Activated naive CD8-positive, alpha-beta T cell treated with anti-CD3 and anti-CD28 coated beads, Interleukin-2, amount 50 U/mL, for 24 hours (primary cell): ENCODE measurements at regions not wholly inside any gene's neighbourhood (a gene's known extent, or its start where the extent isn't known, plus 50 kb on each side); places are given as distances from the start of the nearest gene placed in this dataset.

ENCODE experiments used
- ATAC-seq: fragments of 150-1000 bp; cut with Tn5 transposase; one replicate; pipeline ENCODE4 v1.10.0; 2021
- DNase-seq: peaks from one replicate; pipeline ENCODE4 v3.0.0; 2021
- H3K27ac Mint-ChIP-seq: one replicate; pipeline ENCODE4 v1.8.0; 2021; ENCODE audit warnings: mild to moderate bottlenecking, mixed read lengths
- H3K27me3 Mint-ChIP-seq: one replicate; pipeline ENCODE4 v1.8.0; 2021; ENCODE audit warnings: mixed read lengths
- H3K36me3 Mint-ChIP-seq: one replicate; pipeline ENCODE4 v1.8.0; 2021; ENCODE audit warnings: low read depth, mixed read lengths
- H3K4me1 Mint-ChIP-seq: one replicate; pipeline ENCODE4 v1.8.0; 2021; ENCODE audit warnings: mixed read lengths
- H3K4me3 Mint-ChIP-seq: one replicate; pipeline ENCODE4 v1.8.0; 2021; ENCODE audit warnings: mild to moderate bottlenecking, moderate library complexity, mixed read lengths
- H3K9me3 Mint-ChIP-seq: one replicate; pipeline ENCODE4 v1.8.0; 2021; ENCODE audit warnings: mixed read lengths

- Mint-ChIP-seq H3K27me3 (no peaks in the 10 kb centered on the region), H3K36me3 (no peaks in the 10 kb centered on the region), H3K27ac (no peak overlapping the region), H3K4me3 (no peak overlapping the region), H3K9me3 (no peaks in the 10 kb centered on the region), H3K4me1 (no peaks in the 10 kb centered on the region)
- DNase-seq: no peak
- no peak for ATAC-seq
Observed at GRCh38 chr5:114989512-114989911, 180.2 kb downstream of the TRIM36 start.

- H3K4me3 Mint-ChIP-seq: no peak overlapping the region
Observed at GRCh38 chr5:114988096-114988495, 181.6 kb downstream of the TRIM36 start.

DNA sequence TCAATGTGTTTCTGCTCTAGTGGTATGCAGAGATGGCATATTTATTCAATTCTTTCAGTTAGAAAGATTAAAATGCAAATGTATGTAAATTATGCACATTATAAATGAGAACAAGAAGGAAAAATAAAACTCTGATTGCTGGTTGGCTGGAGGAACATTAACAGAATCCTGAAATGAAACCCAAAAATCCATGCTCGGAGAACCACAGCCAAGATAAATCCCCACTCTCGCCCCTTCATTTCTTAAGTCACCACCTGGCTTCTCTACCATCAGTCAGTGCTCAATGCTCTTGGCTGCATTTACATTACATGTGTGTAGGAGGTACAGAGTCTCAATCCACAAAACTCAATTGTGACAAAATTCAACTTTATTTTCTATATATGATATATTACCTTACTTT, 184.9 kb downstream of the TRIM36 start:
- H3K36me3 Mint-ChIP-seq: no peaks in the 10 kb centered on the region
- no peak overlapping the region for H3K27ac Mint-ChIP-seq
- peaks cover 2% of the 10 kb centered on the region for H3K27me3 Mint-ChIP-seq
- no peak overlapping the region for H3K4me3 Mint-ChIP-seq
- H3K4me1 Mint-ChIP-seq: no peaks in the 10 kb centered on the region
- ATAC-seq: no peak
- DNase-seq: no peak
- peaks cover 4% of the 10 kb centered on the region for H3K9me3 Mint-ChIP-seq

More at GRCh38 chr5:114988096-114988495, 181.6 kb downstream of the TRIM36 start:
- no peak overlapping the region for H3K27ac Mint-ChIP-seq
- H3K36me3 Mint-ChIP-seq: no peaks in the 10 kb centered on the region
- no peaks in the 10 kb centered on the region for H3K9me3 Mint-ChIP-seq
- ATAC-seq (no peak), DNase-seq (no peak)
- no peaks in the 10 kb centered on the region for H3K27me3 Mint-ChIP-seq
- no peaks in the 10 kb centered on the region for H3K4me1 Mint-ChIP-seq

DNA sequence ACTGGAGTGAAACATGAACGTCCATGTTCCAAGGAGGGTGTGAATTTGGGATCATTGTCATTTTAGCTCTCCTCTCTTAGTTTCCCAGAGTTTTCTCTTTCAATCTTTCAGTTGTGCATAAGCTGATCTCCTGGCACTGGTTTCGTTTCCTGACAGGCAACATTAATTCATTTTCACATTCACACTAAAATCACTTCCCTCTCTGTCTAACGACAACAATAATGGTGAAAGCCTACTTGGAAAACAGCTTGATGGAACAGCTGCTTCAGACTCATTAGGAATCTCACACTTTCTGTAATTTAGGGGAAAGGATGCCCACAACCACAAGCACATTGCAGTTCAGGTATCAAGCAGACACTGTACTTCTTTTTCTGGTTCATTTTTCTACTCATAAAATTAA, 188.6 kb downstream of the TRIM36 start:
- peaks cover 4% of the 10 kb centered on the region for H3K9me3 Mint-ChIP-seq
- no peaks in the 10 kb centered on the region for H3K36me3 Mint-ChIP-seq
- ATAC-seq (no peak), DNase-seq (no peak)
- H3K4me3 Mint-ChIP-seq: no peak overlapping the region
- peaks cover 6% of the 10 kb centered on the region for H3K27me3 Mint-ChIP-seq
- no peak overlapping the region for H3K27ac Mint-ChIP-seq
- no peaks in the 10 kb centered on the region for H3K4me1 Mint-ChIP-seq

- Mint-ChIP-seq H3K4me3 (no peak overlapping the region), H3K27me3 (peaks cover 6% of the 10 kb centered on the region), H3K36me3 (no peaks in the 10 kb centered on the region), H3K4me1 (no peaks in the 10 kb centered on the region), H3K27ac (no peak overlapping the region), H3K9me3 (peaks cover 4% of the 10 kb centered on the region)
- no peak for ATAC-seq
- no peak for DNase-seq
Observed at GRCh38 chr5:114977979-114978573, 191.6 kb downstream of the TRIM36 start.

DNA sequence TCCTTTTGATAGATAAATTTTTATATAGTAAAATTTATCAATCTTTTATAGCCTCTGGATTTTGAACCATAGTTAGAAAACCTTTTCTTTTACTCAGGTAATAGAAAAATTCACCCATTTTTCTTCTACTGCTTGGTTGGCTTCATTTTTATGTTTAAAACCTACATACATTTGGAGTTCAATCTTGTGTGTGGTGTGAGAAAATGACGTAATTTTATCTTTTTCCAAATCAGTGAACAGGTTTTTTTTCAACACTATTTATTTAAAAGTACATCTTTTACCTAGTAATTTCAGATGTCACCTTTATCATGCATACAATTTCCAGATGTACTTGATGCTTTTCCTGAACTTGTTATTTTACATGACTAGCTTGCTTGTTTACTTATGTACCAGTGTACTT, 200.2 kb downstream of the TRIM36 start:
- no peak overlapping the region for H3K27ac Mint-ChIP-seq
- H3K4me1 Mint-ChIP-seq: no peaks in the 10 kb centered on the region
- no peaks in the 10 kb centered on the region for H3K27me3 Mint-ChIP-seq
- no peaks in the 10 kb centered on the region for H3K36me3 Mint-ChIP-seq
- peaks cover 18% of the 10 kb centered on the region for H3K9me3 Mint-ChIP-seq
- ATAC-seq (no peak), DNase-seq (no peak)
- H3K4me3 Mint-ChIP-seq: no peak overlapping the region

DNA sequence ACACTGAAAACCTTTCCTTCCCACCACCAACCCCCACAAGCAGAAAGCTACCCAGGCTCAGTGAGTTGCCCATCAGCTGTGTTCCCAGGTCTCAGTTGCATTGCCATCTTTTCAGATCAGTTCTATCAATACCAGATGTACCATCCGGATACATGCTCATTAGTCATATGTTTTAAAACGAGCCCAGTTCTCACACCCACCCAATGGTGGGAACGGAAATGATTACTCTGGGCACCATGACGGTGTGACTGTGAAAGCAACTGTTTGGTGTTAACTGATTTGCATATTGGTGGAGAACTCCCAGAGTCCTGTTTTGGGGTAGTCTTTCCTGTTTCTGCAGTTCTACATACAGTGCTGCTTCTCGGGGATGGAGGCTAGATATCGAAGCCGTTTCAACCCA, 212.3 kb downstream of the TRIM36 start:
- Mint-ChIP-seq H3K36me3 (no peaks in the 10 kb centered on the region), H3K4me3 (no peak overlapping the region), H3K27me3 (no peaks in the 10 kb centered on the region), H3K27ac (no peak overlapping the region), H3K9me3 (no peaks in the 10 kb centered on the region), H3K4me1 (no peaks in the 10 kb centered on the region)
- no peak for ATAC-seq
- DNase-seq: no peak

- no peak overlapping the region for H3K4me3 Mint-ChIP-seq
- no peak for DNase-seq
- H3K36me3 Mint-ChIP-seq: no peaks in the 10 kb centered on the region
- ATAC-seq: no peak
- H3K27me3 Mint-ChIP-seq: no peaks in the 10 kb centered on the region
- H3K27ac Mint-ChIP-seq: no peak overlapping the region
- H3K4me1 Mint-ChIP-seq: no peaks in the 10 kb centered on the region
- H3K9me3 Mint-ChIP-seq: no peaks in the 10 kb centered on the region
Observed at GRCh38 chr5:114953565-114953964, 216.1 kb downstream of the TRIM36 start.

DNA sequence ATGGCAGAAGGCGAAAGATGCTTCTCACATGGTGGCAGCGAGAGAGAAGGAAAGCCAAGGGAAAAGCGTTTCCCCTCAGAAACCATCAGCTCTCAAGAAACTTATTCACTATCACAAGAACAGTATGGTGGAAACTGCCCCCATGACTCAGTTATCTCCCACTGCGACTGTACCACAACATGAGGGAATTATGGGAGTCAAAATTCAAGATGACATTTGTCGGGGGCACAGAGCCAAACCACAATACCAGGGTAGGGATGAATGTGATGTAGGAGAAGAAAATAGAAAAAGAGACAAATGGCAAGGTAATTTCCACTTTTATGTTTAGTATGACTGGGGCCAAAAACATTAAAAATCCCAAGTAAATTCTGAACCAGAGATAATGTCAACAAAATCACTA, 216.8 kb downstream of the TRIM36 start:
- H3K27ac Mint-ChIP-seq: no peak overlapping the region
- DNase-seq: no peak
- no peaks in the 10 kb centered on the region for H3K9me3 Mint-ChIP-seq
- H3K4me3 Mint-ChIP-seq: no peak overlapping the region
- H3K36me3 Mint-ChIP-seq: no peaks in the 10 kb centered on the region
- no peak for ATAC-seq
- H3K4me1 Mint-ChIP-seq: no peaks in the 10 kb centered on the region
- no peaks in the 10 kb centered on the region for H3K27me3 Mint-ChIP-seq

DNA sequence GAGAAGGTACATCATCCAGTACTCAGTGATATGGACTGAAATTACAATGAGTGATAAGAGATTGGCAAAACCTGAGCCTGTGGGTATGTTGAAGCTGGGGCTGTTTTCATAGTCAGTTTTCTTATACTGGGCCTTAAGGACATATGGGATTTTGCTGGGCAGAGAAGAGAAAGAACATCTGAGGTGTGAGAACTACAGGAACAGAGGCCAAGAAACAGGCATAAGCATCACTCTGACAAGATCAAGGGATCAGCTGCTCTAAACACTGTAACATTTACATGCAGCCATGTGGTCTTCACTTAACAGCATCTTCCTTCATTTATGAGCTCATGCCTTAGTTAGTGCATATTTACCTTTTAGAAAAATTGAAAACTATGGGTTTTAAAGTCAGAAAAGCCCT, 220.0 kb downstream of the TRIM36 start:
- no peaks in the 10 kb centered on the region for H3K9me3 Mint-ChIP-seq
- no peak overlapping the region for H3K27ac Mint-ChIP-seq
- DNase-seq (no peak), ATAC-seq (no peak)
- no peaks in the 10 kb centered on the region for H3K4me1 Mint-ChIP-seq
- no peaks in the 10 kb centered on the region for H3K27me3 Mint-ChIP-seq
- H3K4me3 Mint-ChIP-seq: no peak overlapping the region
- H3K36me3 Mint-ChIP-seq: no peaks in the 10 kb centered on the region

GRCh38 chr5:114948986-114949621, 220.6 kb downstream of the TRIM36 start:
- Mint-ChIP-seq H3K4me1 (no peaks in the 10 kb centered on the region), H3K27me3 (no peaks in the 10 kb centered on the region), H3K4me3 (no peak overlapping the region), H3K36me3 (no peaks in the 10 kb centered on the region), H3K9me3 (no peaks in the 10 kb centered on the region), H3K27ac (no peak overlapping the region)
- ATAC-seq (no peak), DNase-seq (no peak)

DNA sequence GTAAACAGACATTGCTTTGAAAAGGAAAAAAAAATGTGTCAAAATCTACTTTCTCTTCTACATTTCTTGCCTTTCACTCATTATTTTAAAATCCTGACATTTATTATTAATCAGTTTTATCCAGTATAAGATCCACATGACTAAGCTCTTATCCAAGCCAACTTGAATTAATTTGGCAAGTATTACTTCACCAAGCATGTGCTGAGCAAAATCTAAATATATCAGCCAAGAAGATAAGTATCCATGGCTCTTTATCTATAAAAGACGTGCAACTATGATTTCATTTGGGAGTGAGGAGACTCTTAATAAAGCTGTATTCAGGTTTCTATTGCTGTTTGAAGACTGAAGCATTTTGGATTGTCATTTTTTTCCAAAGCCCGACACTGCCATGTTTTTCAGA, 221.3 kb downstream of the TRIM36 start:
- no peak overlapping the region for H3K4me3 Mint-ChIP-seq
- H3K27ac Mint-ChIP-seq: no peak overlapping the region
- DNase-seq (no peak), ATAC-seq (no peak)
- no peaks in the 10 kb centered on the region for H3K27me3 Mint-ChIP-seq
- no peaks in the 10 kb centered on the region for H3K36me3 Mint-ChIP-seq
- H3K4me1 Mint-ChIP-seq: no peaks in the 10 kb centered on the region
- H3K9me3 Mint-ChIP-seq: peaks cover 3% of the 10 kb centered on the region

DNA sequence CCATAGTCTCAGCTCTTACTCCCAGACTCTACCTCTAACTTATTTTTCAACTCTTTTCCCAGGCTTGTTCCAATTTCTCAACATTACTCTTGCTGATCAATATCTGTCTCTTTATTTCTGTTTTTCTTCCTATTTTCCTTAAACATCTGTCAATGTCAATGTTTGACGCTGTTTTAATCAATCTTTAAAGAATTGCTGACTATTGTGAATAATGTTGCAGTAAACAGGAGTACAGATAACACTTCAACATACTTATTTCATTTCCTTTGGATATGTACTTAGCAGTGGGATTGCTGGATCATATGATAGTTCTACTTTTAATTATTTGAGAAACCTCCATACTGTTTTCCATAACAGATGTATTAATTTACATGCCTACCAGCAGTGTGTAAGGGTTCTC, 229.0 kb downstream of the TRIM36 start:
- no peaks in the 10 kb centered on the region for H3K4me1 Mint-ChIP-seq
- peaks cover 41% of the 10 kb centered on the region for H3K9me3 Mint-ChIP-seq
- H3K27ac Mint-ChIP-seq: no peak overlapping the region
- DNase-seq (no peak), ATAC-seq (no peak)
- H3K27me3 Mint-ChIP-seq: peaks cover 3% of the 10 kb centered on the region
- H3K4me3 Mint-ChIP-seq: no peak overlapping the region
- H3K36me3 Mint-ChIP-seq: peaks cover 2% of the 10 kb centered on the region

GRCh38 chr5:114935490-114935889, 234.2 kb downstream of the TRIM36 start:
- Mint-ChIP-seq H3K27me3 (no peaks in the 10 kb centered on the region), H3K4me3 (no peak overlapping the region), H3K27ac (no peak overlapping the region), H3K9me3 (peaks cover 22% of the 10 kb centered on the region), H3K4me1 (no peaks in the 10 kb centered on the region), H3K36me3 (no peaks in the 10 kb centered on the region)
- no peak for ATAC-seq
- DNase-seq: no peak

GRCh38 chr5:114928644-114929462, 240.9 kb downstream of the TRIM36 start:
- H3K36me3 Mint-ChIP-seq: no peaks in the 10 kb centered on the region
- no peak for DNase-seq
- no peaks in the 10 kb centered on the region for H3K27me3 Mint-ChIP-seq
- H3K9me3 Mint-ChIP-seq: peaks cover 1% of the 10 kb centered on the region
- no peak overlapping the region for H3K4me3 Mint-ChIP-seq
- no peak overlapping the region for H3K27ac Mint-ChIP-seq
- no peaks in the 10 kb centered on the region for H3K4me1 Mint-ChIP-seq
- ATAC-seq: no peak
